ENCODE measurements at regions not wholly inside any gene's neighbourhood (a gene's known extent, or its start where the extent isn't known, plus 50 kb on each side); places are given as distances from the start of the nearest gene placed in this dataset.
"Not testable (repeated sequence)": the region's sequence is repeated elsewhere in the genome, so short reads cannot be mapped to it uniquely, and the experiment has no call there.

- no peak overlapping the region for H3K27ac Mint-ChIP-seq (ENCODE audit: unreplicated experiment)
- no peaks in the 10 kb centered on the region for H3K36me3 Mint-ChIP-seq (ENCODE audit: unreplicated experiment)
- H3K4me3 Mint-ChIP-seq (ENCODE audit: unreplicated experiment) = no peak overlapping the region
- DNase-seq (ENCODE audit: extremely low spot score, unreplicated experiment) = no peak
- no peaks in the 10 kb centered on the region for H3K9me3 Mint-ChIP-seq (ENCODE audit: unreplicated experiment)
- TF ChIP-seq, protein P1, sequence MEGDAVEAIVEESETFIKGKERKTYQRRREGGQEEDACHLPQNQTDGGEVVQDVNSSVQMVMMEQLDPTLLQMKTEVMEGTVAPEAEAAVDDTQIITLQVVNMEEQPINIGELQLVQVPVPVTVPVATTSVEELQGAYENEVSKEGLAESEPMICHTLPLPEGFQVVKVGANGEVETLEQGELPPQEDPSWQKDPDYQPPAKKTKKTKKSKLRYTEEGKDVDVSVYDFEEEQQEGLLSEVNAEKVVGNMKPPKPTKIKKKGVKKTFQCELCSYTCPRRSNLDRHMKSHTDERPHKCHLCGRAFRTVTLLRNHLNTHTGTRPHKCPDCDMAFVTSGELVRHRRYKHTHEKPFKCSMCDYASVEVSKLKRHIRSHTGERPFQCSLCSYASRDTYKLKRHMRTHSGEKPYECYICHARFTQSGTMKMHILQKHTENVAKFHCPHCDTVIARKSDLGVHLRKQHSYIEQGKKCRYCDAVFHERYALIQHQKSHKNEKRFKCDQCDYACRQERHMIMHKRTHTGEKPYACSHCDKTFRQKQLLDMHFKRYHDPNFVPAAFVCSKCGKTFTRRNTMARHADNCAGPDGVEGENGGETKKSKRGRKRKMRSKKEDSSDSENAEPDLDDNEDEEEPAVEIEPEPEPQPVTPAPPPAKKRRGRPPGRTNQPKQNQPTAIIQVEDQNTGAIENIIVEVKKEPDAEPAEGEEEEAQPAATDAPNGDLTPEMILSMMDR (IDR thresholded peaks at IDR 0.05) = no peak
- H3K4me1 Mint-ChIP-seq (ENCODE audit: unreplicated experiment) = no peaks in the 10 kb centered on the region
- no peaks in the 10 kb centered on the region for H3K27me3 Mint-ChIP-seq (ENCODE audit: unreplicated experiment)
Measured at GRCh38 chr4:144831971-144832370, 186.0 kb downstream of the HHIP start.

DNA sequence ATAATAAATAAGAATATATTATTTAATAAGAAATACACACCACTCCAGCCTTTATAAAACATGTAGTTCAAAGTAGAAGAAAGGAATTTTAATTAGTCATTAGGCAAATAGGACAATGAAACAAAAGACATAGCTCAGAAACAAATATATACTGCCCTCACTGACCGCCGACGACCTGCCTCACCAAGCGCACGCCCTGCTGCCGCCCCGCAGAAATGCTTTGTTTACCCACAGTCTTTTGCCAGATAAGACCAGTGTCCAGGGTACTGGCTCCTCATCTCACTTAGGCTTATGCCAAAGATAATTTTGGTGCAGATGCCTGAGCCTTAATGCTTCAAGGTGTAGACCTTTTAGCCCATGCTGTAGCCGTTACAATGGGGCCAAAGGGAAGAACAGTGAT lies 199.5 kb downstream of the HHIP start:
- DNase-seq (ENCODE audit: extremely low spot score, unreplicated experiment) = no peak
- Mint-ChIP-seq H3K27ac (ENCODE audit: unreplicated experiment) (no peak overlapping the region), H3K9me3 (ENCODE audit: unreplicated experiment) (peaks cover 17% of the 10 kb centered on the region), H3K36me3 (ENCODE audit: unreplicated experiment) (no peaks in the 10 kb centered on the region), H3K4me3 (ENCODE audit: unreplicated experiment) (no peak overlapping the region), H3K27me3 (ENCODE audit: unreplicated experiment) (peaks cover 4% of the 10 kb centered on the region), H3K4me1 (ENCODE audit: unreplicated experiment) (no peaks in the 10 kb centered on the region)
- TF ChIP-seq, protein P1 (IDR thresholded peaks at IDR 0.05) = no peak

- Mint-ChIP-seq H3K4me3 (ENCODE audit: unreplicated experiment) (no peak overlapping the region), H3K27ac (ENCODE audit: unreplicated experiment) (no peak overlapping the region), H3K9me3 (ENCODE audit: unreplicated experiment) (no peaks in the 10 kb centered on the region), H3K36me3 (ENCODE audit: unreplicated experiment) (no peaks in the 10 kb centered on the region), H3K4me1 (ENCODE audit: unreplicated experiment) (no peaks in the 10 kb centered on the region), H3K27me3 (ENCODE audit: unreplicated experiment) (peaks cover 1% of the 10 kb centered on the region)
- no peak for DNase-seq (ENCODE audit: extremely low spot score, unreplicated experiment)
- TF ChIP-seq, protein P1 (IDR thresholded peaks at IDR 0.05) = no peak
Measured at GRCh38 chr4:144851948-144852347, 206.0 kb downstream of the HHIP start.

DNA sequence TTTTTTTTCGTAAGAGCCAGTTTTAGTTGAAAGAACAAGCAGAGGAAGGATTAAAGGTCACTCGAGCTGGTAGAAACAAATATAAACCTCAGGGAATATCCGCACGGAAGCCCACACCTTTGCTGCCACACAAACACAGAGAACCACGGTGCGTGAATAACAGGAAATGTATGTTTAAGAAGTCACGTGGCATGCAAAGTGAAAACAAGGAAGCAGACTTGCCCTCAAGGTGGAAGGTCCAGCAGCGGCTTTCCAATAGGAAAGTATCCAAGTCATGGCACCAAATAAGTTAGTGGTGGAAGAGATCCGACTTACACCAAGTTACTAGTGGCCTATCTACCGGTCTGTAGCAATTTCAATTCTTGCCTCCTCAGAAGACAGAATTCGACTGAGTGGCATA lies 215.5 kb downstream of the HHIP start:
- Mint-ChIP-seq H3K36me3 (ENCODE audit: unreplicated experiment) (no peaks in the 10 kb centered on the region), H3K4me3 (ENCODE audit: unreplicated experiment) (no peak overlapping the region), H3K27me3 (ENCODE audit: unreplicated experiment) (no peaks in the 10 kb centered on the region), H3K9me3 (ENCODE audit: unreplicated experiment) (peaks cover 6% of the 10 kb centered on the region), H3K4me1 (ENCODE audit: unreplicated experiment) (no peaks in the 10 kb centered on the region), H3K27ac (ENCODE audit: unreplicated experiment) (no peak overlapping the region)
- TF ChIP-seq, protein P1 (IDR thresholded peaks at IDR 0.05) = no peak
- DNase-seq (ENCODE audit: extremely low spot score, unreplicated experiment) = no peak

GRCh38 chr4:144862210-144862609 lies 216.3 kb downstream of the HHIP start:
- Mint-ChIP-seq H3K4me3 (ENCODE audit: unreplicated experiment) (no peak overlapping the region), H3K9me3 (ENCODE audit: unreplicated experiment) (peaks cover 11% of the 10 kb centered on the region), H3K4me1 (ENCODE audit: unreplicated experiment) (no peaks in the 10 kb centered on the region), H3K27ac (ENCODE audit: unreplicated experiment) (no peak overlapping the region), H3K36me3 (ENCODE audit: unreplicated experiment) (peaks cover 2% of the 10 kb centered on the region), H3K27me3 (ENCODE audit: unreplicated experiment) (no peaks in the 10 kb centered on the region)
- no peak for DNase-seq (ENCODE audit: extremely low spot score, unreplicated experiment)
- TF ChIP-seq, protein P1 (IDR thresholded peaks at IDR 0.05) = no peak

GRCh38 chr4:144864891-144865290 lies 218.9 kb downstream of the HHIP start:
- H3K27me3 Mint-ChIP-seq (ENCODE audit: unreplicated experiment); H3K36me3 Mint-ChIP-seq (ENCODE audit: unreplicated experiment); H3K27ac Mint-ChIP-seq (ENCODE audit: unreplicated experiment); H3K4me1 Mint-ChIP-seq (ENCODE audit: unreplicated experiment); DNase-seq (ENCODE audit: extremely low spot score, unreplicated experiment); H3K4me3 Mint-ChIP-seq (ENCODE audit: unreplicated experiment): not testable (repeated sequence)
- peaks cover 16% of the 10 kb centered on the region for H3K9me3 Mint-ChIP-seq (ENCODE audit: unreplicated experiment)

Measured in osteocyte (in vitro differentiated cells).